ENCODE measurements at regions not wholly inside any gene's neighbourhood (a gene's known extent, or its start where the extent isn't known, plus 50 kb on each side); places are given as distances from the start of the nearest gene placed in this dataset.
"Not testable (repeated sequence)": the region's sequence is repeated elsewhere in the genome, so short reads cannot be mapped to it uniquely, and the experiment has no call there.

GRCh38 chr13:18280904-18281828 lies 900.5 kb downstream of the TUBA3C start:
- not testable (repeated sequence) for H3K79me2 ChIP-seq (ENCODE audit: control insufficient read depth in 1 of 2, insufficient read depth in 2 of 2, low read length in 2 of 2)
- WGBS, 2 experiments (ENCODE audit: extremely low coverage in 1 of 2, insufficient coverage in 1 of 2, insufficient read length in 1 of 2, insufficient replicate concordance in 2 of 2, low coverage in 1 of 2, low lambda C conversion rate in 2 of 2, missing lambda C conversion rate in 1 of 2) = 86% methylated on average over 8 of the region's 11 CpGs; no CpG with 5 or more reads in 1 of the 2 experiments

More at GRCh38 chr13:18280904-18281828, 900.5 kb downstream of the TUBA3C start:
- H3K9ac ChIP-seq (replicated peaks in 1 of 4; ENCODE audit: extremely low read depth in 1 of 4, low read depth in 3 of 4, low read length in 3 of 4); CTCF ChIA-PET (ENCODE audit: partially characterized antibody); H3K56ac ChIP-seq (replicated peaks; ENCODE audit: insufficient read length, low read depth, low read length); H2BK15ac ChIP-seq (ENCODE audit: low read length); H3K4me1 ChIP-seq (replicated peaks in 1 of 4; ENCODE audit: control insufficient read depth in 3 of 4, insufficient read depth in 4 of 4, low read length in 3 of 4); H3K14ac ChIP-seq (ENCODE audit: insufficient read length); H3K4me2 ChIP-seq (ENCODE audit: insufficient read depth in 1 of 2, low read depth in 2 of 2, low read length in 2 of 2); H3K36me3 ChIP-seq (ENCODE audit: control insufficient read depth in 2 of 4, insufficient read depth in 4 of 4, low read length in 3 of 4); H3K18ac ChIP-seq (ENCODE audit: extremely low read depth, low read length); H3K27ac ChIP-seq (ENCODE audit: low read depth, low read length); H2BK12ac ChIP-seq (ENCODE audit: low read depth, low read length); H3K27me3 ChIP-seq (replicated peaks in 1 of 4; ENCODE audit: control insufficient read depth in 3 of 4, extremely low read depth in 1 of 4, insufficient read depth in 3 of 4, low read length in 3 of 4); POLR2A ChIA-PET (ENCODE audit: partially characterized antibody); FAIRE-seq; DNase-seq (ENCODE audit: low read depth in 1 of 2, low spot score in 2 of 2); H2AK5ac ChIP-seq (ENCODE audit: low read depth, low read length); H3K23ac ChIP-seq (ENCODE audit: insufficient read length); H2BK20ac ChIP-seq (ENCODE audit: low read length); H3K23me2 ChIP-seq (ENCODE audit: low read depth, low read length); H2AFZ ChIP-seq (ENCODE audit: low read length); H3K4ac ChIP-seq (replicated peaks; ENCODE audit: insufficient read length, low read depth, low read length); H3K79me1 ChIP-seq (ENCODE audit: low read depth, low read length); H4K8ac ChIP-seq (ENCODE audit: extremely low read depth, insufficient read depth, low read length); H3K4me3 ChIP-seq (ENCODE audit: extremely low read depth in 1 of 4, insufficient read depth in 2 of 4, low read depth in 3 of 4, low read length in 4 of 4); H2BK120ac ChIP-seq (replicated peaks; ENCODE audit: low read depth, low read length); H4K91ac ChIP-seq (replicated peaks; ENCODE audit: insufficient read length, low read length); H4K5ac ChIP-seq (ENCODE audit: insufficient read length, low read depth, low read length); H2BK5ac ChIP-seq (ENCODE audit: low read depth, low read length); H4K20me1 ChIP-seq (replicated peaks in 1 of 2; ENCODE audit: control insufficient read depth in 1 of 2, insufficient read depth in 2 of 2, low read length in 2 of 2): not testable (repeated sequence)
- peaks cover 13 to 62% of the 10 kb centered on the region in 2 experiments; a peak in 3 of 4 replicates for H3K9me3 ChIP-seq (ENCODE audit: insufficient read depth in 2 of 2, low read depth in 1 of 2, low read length in 1 of 2)
